ENCODE measurements at regions not wholly inside any gene's neighbourhood (a gene's known extent, or its start where the extent isn't known, plus 50 kb on each side); places are given as distances from the start of the nearest gene placed in this dataset.
"Not testable (repeated sequence)": the region's sequence is repeated elsewhere in the genome, so short reads cannot be mapped to it uniquely, and the experiment has no call there.

DNA sequence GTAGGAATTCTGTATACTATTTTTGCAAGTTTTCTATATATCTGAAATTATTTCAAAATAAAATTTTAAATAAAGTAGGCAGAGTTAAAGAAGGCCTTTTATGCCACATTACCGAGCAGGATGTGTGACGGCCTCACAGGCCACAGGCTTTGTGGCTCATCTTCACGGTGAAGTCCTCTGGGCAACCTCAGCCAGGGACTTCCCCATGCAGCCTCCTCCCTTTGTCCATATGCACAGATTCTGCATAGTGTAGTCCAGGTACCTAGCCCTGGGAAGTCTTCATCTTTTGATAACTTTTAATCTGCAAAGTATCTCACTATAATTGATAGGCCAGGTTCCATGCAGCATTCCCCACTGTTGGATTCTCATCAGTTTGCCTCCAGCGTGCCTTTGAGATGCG lies 62.8 kb downstream of the ARHGAP11B start:
- not testable (repeated sequence) for DNase-seq

DNA sequence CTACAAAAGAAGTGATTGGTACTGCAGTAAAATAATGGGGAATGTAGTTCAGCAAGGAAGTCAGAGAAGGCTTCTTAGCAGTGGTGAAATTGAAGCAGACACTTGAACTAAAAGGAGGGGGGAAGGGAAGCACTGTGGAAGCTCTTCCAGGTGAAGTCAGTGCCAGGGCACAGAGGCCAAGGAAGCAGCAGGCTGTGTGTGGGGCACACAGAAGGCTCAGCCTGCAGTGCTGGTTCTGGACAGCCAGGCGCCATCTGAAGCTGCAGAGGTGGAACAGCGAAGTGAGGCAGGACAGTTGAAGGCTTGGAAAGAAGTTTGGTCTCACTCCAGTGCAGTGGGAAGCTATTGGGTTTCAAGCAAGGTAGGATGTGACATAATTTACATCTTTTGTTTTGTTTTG lies 64.2 kb downstream of the ARHGAP11B start:
- DNase-seq: not testable (repeated sequence)

DNA sequence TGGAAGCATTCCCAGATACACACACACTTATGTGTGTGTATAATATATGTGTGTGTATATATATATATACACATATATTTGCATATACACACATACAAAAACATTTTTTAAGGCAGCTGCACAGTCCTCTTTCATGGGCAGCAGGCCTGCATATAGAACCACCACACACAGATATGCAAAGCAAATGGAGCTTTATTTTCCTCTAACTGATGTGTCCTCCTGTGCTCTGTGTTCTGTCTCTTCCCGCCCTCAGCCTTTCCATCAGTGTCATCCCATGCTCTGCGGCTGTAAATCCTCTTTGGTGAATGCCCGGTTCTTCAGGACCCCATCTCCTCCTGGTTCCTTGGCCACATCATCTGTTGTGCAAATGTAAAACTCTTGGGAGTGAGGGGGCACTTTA lies 69.9 kb downstream of the ARHGAP11B start:
- not testable (repeated sequence) for DNase-seq

DNA sequence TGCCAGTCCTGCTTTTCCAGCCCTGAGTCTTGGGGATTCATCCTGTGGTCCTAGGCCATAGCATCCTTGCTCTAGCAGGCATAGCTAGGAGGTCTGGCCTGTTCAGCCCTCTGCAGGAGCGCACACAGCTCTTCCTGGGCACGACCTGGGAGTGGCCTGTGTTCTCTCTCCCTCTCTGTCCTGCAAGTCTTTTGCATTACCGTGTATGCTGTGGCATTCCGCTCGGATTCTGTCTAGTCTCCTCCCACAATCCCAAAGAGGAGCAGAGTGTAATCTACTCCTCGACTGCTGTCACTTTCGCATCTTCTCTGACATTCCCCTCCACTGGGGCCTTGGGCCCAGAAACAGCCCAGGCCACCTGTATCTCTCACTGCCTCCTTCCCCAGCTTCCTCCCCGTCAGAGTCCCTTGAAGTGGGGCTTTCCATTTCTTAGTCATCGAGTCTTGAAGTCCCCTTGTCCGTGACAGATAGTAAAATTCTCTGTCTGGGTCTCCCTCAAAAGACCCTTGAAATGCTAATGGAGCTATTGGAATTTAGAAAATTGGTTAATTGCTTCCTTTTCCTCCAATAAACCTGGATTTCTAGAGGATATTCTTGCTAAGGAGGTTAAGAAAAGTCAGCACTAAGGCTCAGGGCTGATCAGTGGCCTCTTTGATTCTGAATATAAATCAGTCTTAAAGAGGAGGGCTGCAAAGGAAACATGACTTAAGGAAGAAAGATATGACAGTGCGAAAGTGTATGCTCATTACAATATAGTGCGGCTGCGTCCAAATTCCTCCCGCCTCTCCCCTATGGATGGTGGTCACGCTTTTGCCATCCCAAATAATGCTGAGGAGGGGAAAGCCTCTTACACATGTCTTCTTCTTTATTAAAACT lies 70.7 kb downstream of the ARHGAP11B start:
- not testable (repeated sequence) for DNase-seq

DNA sequence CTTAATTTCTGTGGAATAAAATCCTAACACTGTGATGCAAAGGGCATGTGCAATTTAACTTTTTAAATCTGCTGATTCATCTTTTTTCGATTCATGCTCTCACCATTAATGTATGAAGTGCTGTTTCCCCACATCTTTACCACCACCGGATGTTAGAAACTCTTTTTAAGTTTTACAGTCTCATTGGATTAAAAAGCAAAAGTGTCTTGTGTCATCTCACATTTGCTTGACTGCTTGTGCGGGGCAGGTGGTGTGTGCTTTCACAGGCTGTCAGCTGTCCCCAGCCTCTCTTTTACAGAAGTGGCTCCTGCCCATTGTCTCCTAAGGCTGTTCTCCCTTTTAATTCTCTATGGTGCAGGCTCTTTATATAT lies 71.4 kb downstream of the ARHGAP11B start:
- DNase-seq: not testable (repeated sequence)

DNA sequence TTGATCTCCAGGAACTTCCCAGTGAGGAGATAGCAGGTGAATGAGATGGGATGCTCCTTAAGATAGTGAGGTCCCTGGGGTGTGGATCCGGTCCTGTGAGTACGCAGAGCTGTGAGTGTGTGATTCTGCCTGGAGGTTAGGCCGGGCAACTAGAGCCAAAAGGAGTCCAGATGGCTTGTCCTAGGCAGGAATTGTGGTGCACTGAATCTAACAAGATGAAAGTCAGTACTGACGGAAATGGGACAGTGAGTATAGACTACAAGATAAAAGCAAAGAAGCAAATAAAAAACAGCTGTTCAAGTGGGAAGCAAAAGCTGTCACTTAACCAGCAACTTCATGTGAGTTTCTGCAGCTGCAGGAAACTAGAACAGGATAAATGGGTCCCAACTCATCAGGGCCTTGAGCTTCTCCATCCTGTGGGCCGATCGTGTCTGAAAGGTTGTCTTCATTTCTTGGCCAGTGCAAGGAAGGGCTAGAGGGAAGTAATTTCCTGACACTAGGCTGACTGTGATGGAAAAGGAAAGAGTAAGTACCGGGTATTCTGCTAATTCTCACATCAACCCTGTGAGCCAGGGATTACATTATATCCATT lies 74.2 kb downstream of the ARHGAP11B start:
- not testable (repeated sequence) for DNase-seq

DNA sequence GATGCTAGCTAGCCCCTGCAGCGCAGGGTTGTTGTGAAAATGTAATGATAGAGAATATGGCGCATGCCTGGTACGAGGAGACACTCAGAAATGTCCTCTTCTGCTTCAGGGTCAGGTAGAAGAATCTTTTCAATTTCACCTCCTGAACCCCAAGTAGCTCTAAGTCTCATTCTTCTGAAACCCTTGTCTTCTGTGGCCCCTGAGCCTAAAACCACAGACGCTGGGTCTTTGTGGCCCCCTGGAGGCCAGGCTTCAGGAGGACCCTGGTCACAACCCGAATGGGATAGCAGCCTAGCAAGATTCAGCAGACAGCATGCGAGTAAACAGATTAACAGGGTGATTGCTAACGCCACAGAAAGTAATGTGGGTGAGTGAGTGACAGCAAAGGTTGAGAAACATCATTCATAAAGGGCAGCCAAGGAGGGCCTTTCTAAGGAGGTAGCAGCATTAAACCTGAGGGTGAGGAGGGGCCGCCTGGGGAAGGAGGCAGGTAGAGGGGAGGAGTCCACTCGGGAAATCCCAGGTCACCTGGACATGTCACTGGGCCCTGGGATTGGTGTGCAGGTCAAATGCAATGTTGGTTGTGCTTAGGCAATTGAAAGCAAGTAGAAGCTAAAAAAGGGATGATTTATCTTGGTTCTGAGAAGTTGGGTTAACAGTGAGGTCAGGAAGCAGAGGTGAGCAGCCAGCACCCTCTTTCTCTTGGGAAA lies 82.2 kb downstream of the ARHGAP11B start:
- not testable (repeated sequence) for DNase-seq

DNA sequence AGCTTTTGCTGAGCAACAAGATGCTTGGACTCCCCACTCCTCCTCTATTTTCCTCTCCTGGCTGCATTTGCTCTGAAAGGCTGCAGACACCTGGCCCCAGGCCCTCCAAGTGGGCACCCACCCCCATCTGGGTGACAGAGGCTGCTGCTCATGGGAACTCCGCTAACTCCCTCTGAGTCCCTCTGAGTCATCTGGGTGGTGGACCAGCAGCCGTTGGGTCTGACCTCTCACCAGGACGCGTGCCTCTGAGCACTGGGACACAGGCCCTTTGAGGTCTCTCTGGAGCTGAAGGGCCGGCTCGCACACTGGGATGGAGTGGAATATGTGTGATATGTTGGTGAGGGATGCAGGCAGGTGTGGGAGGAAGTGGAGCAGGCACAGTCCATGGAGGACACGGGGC lies 82.9 kb downstream of the ARHGAP11B start:
- not testable (repeated sequence) for DNase-seq

DNA sequence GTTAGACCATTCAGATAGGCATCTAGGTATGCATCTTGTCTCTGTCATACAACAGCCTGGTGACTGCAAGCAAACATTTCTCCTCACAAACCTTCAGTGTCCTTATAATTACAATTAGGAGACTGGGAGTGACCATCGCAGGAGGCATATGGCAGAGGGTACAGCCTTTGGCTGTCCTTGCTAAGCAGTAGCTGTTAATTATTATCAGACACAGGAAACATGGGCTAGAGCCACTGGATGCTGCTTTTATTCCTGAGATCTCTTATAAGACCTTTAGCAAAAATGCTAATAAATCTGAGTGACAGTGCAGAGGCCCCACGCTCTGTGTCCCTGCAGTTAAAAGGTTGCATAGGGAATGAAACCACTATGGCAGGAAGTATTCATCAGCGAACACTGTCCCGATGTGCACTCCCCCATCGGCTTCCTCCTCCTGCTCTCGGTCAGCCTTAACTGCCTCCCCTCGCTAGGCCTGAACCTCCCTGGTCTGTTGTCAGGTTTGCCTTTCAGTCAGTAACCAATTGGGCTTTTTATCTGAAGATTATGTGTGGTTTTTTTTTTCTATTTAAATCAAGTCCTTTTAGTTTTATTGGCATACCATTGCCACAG lies 92.2 kb downstream of the ARHGAP11B start:
- DNase-seq: not testable (repeated sequence)

DNA sequence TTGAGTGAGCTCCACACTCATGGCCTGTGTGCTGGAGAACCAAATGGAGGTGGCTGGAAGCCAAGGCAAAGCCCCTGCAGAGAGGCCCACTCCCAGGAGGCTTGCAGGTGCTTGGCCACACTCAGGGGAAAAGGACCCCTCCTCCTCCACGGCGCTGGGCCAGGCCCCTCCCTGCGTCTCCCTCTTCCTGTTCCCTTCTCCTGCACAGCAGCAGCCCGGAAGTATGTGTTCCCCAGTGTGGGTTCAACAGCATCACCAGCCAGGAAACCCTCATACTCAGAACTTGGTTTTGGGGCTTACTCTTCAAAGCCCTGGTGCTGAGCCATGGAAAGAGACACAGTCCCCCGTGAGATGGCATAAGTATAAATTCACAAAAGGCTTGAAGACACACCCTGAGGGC lies 93.4 kb downstream of the ARHGAP11B start:
- DNase-seq: not testable (repeated sequence)

DNA sequence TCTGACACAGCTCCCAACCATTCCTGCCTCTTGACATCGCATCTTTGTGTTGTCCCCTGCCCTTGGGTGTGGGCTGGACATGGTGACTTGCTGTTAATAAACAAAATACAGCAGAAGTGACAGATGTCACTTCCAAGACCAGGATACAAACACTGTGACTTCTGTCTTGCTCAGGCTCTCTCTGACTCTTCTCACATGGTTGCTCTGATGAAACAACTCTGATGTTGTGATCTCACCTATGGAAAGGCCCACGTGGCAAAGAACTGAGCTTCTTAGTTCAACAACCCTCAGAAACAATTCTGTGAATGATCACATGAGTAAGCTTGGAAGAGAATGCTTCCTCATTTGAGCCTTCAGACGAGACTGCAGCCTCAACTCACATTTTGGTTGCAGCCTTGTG lies 94.9 kb downstream of the ARHGAP11B start:
- not testable (repeated sequence) for DNase-seq

DNA sequence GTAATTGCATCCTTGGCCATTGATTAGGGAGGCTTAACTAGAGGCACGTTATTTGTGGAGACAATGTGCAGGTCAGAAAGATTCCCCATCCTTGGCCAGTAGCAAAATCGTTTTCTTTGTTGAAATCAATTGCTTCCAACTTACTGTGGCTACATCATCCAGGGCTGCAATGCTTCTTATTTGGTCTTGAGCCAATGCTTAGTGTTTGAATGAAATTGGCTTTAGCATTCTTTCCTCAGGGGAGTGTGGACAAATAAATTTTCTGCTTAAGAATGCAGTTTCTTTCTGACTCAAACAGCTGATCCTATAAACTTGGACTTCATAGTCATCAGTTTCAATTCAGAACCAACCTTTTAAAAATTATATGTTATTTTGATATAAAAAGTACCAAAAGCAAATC lies 95.6 kb downstream of the ARHGAP11B start:
- not testable (repeated sequence) for DNase-seq

DNA sequence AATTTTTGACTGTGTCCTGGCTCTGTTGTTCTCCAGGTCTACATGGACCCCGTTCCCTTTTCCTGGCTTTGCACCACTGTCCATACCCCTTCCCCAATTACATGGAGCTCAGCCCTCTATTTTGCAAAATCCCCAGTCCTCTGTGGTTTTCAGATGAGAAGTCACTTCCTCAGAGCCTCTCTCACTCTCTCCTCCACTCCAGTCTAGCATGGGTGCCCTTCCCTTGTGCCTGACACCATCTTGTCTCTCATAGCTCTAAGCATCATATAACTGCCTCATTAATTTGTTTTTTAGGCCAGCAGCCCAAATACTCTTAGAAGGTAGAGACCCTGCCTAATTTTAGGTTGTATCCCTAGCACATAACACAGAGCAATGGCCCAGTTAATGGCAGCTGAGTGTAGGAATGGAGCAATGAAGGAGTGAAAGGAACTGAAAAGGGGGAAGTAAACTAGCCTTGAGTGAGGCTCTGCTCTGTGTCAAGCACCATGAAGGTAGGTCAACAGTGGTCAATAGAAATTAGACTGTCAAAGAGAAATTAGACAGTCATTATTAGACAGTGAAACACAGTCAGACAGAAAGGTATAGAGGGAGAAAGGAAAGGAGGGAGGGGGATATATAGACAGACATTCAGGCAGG lies 97.7 kb downstream of the ARHGAP11B start:
- DNase-seq: not testable (repeated sequence)

DNA sequence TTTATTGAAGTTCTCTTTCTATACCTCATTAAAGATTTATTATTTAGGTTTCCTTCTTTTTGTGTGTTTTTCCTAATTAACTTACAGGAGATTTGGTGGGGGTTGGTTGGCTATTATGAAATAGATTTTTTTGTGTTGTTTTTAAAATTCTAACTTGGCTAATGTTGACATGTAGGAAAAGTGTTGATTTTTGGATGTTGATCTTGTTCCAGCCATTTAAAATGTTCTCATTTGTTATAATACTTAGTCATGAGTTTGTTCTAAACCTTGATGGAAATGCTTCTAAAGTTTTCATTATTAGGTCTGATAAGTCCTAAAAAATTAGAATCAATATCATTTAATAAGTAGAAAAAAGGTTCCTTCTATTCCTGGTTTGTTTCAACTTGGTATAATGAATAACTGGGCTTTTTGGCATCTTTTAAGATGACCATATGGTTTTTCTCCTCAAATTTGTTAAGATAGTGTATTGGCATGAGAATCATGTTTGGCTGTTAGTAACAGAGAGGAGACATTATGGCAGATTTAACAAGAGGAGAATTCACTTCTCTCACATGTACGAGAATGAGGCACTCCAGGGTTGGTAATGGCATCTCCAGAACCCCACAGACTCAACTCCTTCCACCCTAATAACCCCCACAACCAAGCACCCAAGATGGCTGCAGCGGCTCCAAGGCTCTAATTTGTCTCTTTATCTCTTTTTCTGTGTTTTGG lies 104.1 kb downstream of the ARHGAP11B start:
- DNase-seq: not testable (repeated sequence)

DNA sequence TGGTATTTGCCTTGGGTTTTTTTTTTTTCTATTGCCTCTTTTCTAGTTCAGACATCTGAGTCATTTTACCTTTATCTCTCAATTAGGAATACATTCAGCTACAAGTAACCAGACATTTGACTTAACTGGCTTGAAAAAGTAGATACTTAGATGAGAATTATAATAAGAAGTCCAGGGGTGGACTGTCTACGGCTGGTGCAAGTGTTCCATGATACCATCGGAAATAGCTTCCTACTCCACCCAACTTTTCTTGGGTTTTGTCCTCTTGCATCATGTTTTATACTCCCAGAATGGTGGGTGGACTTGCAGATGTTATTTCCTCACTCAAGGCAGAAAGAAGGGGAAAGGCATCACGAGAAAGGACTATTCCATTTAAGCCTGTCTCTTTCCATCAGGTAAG lies 104.7 kb downstream of the ARHGAP11B start:
- DNase-seq: not testable (repeated sequence)

DNA sequence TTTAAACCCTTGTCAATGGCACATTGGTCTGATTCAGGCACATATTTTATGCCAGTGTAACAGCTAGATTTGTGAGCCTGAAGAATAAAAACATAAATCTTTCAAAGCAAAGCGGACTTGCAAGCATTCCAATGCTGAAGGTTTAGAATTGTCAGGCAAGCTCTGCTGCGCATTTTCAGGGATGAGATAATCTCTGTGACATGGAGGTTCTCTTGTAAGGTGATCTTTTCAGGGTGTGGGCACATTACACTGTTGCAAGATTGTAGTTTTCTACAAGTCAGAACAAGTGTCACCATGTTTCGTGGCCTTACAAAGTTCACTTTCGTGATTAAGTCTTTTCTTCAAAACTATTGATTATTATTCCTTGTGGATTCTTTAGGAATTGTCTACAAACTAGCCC lies 106.2 kb downstream of the ARHGAP11B start:
- not testable (repeated sequence) for DNase-seq

DNA sequence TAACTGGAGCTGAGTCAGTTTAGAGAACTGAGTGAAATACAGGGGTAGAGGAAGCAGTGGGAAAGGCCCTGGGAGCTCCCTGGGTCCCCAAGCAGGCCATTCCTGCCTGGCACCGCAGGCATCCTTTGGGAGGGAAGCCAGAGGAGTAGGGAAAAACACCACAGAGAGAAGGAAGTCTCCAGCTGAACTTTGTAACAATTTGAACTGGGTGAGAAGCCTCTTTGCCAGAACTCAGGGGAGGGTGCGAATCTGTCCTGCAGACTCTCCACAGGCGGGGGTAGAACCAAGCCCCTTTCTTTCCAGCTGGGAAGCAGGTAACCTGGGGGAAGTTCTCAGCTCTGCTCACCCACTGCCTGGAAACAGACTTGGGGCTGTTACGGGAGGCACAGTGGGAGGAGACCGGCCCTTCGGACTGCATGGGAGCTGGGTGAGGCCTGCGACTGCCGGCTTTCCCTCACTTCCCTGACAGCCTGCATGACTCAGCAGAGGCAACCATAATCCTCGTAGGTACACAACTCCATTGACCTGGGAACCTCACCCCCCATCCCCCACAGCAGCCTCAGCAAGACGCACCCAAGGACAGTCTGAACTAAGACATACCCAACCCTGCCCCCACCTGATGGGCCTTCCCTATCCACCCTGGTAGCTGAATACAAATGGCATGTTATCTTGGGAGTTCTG lies 110.1 kb downstream of the ARHGAP11B start:
- DNase-seq: not testable (repeated sequence)

DNA sequence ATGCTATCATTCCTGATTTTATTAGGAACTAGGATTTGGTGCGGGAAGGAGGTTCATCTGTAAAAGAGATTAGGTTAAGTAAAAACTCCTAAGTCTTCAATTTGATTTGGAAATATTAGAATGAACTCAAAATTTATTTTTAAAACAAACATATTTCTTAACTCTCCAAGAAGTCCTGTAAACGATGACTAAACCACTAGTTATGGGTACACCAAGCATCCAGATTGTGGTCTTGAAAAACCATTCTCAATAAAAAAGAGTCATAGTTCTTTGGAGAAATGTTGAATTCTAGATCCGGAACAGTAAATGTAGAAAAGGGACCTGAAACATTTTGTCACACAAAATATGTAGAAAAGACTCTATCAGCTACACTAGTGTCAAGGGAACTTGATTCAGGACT lies 116.9 kb downstream of the ARHGAP11B start:
- DNase-seq: not testable (repeated sequence)

DNA sequence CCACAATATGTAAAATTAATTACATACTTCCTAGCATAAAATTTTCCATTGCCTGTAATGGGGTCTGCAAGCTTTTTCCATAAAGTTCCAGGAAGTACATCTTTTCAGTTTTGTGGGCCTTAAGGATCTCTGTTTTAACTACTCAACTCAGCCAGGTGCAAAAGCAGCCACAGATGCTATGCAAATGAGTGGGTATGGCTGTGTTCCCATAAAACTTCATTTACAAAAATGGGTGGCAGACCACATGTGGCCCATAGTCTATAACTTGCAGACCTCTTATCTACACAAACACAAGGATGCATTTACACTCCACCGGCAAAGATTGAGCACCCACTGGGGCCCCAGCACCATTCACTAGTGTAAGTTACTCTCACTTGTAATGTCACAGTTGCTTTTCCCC lies 123.1 kb downstream of the ARHGAP11B start:
- DNase-seq: not testable (repeated sequence)

DNA sequence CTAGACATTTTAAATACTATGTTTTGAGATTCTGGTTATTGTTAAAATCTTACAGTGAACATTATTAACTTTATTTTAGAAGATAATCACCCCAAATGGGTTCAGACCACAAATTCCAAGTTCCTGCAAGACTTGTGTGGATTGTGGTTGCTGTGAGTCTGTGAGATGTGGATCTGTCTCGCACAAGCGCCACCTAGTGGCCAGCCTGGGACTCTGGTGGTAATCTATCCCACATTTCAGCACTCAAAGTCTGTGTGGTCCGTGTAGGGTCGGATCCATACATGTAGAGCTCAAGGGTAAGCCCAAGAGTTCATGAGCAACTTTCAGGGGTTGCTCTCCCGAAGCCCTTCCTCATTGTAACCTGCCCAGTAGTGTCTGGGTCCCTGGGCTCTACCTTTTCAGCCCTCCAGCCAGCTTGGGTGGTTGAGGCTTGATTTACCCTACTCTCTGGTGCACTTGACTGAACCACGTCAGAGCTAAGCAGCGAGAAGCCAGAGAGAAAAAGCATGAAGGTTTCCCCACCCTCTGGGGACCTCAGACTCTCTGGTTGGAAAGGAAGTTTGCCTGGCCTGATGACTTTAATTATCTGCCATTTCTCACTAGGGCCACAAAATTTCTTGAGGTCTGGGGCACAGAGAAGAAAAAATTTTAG lies 129.2 kb downstream of the ARHGAP11B start:
- peak; percentile 79 for DNase-seq

DNA sequence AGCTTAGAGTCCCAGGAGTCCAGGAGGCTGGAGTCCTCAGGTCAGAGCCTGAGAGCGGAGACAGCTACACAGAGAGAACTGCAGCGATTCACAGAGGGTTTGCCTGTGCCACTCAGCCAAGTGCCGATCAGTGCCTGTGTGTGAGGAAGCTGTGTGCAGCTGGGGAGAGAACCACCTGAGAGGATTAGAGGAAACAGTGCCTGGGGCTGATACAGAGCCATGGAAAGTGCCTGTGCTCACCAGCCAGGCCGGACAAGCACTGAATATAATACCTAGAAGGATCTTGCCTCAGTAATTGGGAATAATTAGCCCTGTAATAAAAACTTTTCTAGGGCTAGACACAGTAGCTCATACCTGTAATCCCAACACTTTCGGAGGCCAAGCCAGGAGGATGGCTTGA lies 134.7 kb downstream of the ARHGAP11B start:
- not testable (repeated sequence) for DNase-seq

Measured in activated CD4-positive, alpha-beta T cell treated with anti-CD3 and anti-CD28 coated beads, Interleukin-2, amount 50 U/mL, for 1 hour (primary cell).